ENCODE measurements at regions not wholly inside any gene's neighbourhood (a gene's known extent, or its start where the extent isn't known, plus 50 kb on each side); places are given as distances from the start of the nearest gene placed in this dataset.

DNA sequence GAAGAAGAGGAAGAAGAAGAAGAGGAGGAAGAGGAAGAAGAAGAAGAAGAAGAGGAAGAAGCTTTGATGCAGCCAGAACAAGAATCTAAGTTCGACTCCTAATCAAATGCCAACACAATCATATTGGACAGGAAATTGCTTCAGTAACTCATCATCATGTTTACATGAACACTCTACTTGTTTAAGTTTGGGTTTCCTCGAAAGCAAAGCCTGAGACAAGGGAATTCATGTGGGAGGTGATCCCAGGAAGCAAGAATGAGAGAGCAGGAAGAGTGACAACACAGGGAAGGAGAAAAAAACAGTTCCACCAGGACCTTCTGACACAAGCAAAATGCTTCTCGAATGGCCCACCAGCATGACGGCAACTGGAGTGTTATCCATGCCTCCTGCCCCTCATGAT, 279.0 kb downstream of the PMP22 start:
- intact Hi-C loops (cut with DNase I) = no loop called here
- no peak for DNase-seq (ENCODE audit: low spot score)

DNA sequence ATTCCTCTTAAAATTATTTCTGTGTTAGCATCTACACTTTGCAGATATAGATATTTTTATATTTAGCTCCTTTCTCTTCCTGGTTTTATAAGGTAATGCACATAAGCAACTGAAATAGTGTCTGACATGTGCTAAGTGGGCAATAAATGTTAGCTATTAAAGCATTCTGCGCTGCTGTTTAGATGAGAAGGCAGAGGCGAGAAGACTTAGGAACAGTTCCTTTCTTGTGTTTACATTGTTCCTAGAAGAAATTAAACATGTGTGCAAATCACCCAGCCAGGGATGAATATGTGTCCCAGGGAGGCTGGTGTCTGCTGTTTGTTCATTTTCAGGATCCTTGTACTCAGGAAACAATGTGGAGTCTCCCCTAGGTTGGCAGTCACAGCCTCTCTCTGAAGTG, 292.3 kb downstream of the PMP22 start:
- DNase-seq (ENCODE audit: low spot score) = no peak
- intact Hi-C loops (cut with DNase I) = no loop called here

DNA sequence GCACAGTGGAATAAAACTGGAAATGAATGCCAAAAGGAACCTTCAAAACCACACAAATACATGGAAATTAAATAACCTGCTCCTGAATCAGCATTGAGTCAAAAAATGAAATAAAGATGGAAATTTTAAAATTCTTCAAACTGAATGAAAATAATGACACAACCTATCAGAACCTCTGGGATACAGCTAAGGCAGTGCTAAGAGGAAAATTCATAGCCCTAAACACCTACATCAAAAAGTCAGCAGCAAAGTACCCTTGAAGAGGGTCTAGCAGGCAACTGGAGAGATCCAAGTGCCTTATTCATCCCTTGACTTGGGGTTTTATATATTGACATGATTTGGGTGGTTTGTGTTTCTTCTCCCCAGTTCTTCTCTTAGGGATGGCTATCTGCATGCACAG, 294.1 kb downstream of the PMP22 start:
- intact Hi-C loops (cut with DNase I) = no loop called here
- no peak for DNase-seq (ENCODE audit: low spot score)

DNA sequence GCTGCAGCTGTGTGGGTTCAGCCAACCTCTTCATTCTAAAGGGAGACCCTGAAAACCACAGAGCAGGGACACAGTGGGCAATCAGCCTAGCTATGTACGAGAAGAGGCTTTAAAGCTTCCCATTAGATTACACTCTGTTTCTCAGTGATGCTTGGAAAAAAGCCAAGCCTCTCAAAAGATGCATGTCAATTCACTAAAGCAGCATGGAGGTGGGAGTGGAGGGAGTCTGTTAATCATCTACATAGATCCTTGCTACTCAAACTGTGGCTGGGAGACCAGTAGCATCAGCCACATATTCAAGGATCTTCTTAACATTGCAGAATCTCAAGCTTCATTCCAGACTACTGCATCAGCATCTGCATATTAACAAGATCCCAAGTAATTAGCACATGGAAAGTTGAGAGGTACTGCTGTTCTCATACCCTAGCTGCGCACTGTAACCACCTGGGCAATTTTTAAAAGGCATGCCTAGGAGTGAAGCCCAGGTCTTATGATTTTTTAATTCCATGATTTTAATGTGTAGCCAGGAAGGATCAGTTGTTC, 305.9 kb downstream of the PMP22 start:
- intact Hi-C loops (cut with DNase I) = no loop called here
- no peak for DNase-seq (ENCODE audit: low spot score)

DNA sequence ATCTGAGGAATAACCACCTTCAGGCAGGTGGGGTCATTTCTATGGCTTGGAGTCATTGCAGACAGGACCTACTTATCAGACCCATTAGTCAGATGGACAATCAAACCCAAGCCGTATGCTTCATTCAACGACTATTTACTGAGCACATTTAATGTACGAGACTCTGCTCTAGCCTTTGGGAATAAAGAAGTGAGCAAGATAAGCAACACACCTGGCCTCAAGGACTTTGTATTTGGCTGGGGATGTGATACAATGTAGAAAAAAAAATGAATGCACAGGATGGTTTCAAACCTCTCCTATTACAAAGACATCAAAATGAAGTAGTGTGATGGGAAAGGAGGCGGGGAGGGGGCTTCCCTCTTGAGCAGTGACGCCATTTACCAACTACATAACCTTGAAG, 311.7 kb downstream of the PMP22 start:
- DNase-seq (ENCODE audit: low spot score) = no peak
- intact Hi-C loops (cut with DNase I) = no loop called here

DNA sequence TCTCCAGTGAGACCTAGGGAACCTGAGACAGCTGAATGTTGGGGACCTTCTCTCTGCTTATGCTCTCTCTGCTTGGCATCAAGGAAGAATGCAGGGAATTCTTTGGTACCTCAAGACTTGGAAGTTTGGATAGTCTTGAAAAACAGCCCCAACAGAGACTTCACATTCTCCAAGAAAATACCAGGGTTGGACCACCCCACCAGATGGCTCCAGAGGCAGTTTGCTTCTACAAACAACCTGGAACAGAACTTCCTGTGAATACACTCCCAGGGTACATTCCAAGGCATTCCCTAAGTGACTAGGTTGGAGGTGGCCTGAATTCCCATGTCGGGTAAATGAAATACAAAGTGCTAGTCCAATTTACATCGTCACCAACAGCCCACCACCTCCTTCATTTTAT, 314.4 kb downstream of the PMP22 start:
- intact Hi-C loops (cut with DNase I) = no loop called here
- no peak for DNase-seq (ENCODE audit: low spot score)

DNA sequence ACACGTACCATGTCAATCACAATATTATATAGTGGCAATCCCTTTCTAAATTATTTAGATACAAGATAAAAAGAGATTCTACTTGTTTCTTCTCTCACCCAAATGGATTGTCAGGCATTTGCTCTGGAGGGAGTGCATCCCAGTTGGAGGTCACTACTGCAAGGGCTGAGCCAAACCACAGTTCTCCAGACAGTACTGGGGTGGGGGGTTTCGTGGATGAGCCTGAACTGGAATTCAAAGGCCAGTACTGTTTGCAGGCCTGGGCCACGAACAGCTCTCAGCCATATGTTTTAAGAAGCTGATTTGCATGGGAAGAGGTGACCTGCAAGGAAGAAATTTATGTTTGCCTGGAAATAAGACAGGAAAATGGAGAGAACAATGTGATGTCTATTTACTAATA, 314.9 kb downstream of the PMP22 start:
- intact Hi-C loops (cut with DNase I) = no loop called here
- no peak for DNase-seq (ENCODE audit: low spot score)

DNA sequence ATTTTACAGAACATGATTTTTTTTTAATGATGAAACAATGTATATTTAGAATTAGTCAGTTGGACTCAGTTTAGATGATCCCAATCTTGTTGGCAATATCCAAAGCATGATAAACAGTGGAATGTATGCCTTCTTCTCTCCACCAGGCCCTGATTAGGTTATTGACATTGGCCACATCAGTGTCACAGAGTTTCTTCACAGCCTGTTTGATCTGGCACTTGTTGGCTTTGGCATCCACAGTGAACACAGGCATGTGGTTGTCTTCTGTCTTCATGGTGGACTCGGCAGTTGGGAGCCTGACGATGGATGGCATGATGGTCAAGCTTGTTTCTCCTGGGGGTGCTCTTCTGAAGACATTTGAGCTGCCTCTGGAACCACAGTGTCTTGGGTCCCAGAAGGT, 317.5 kb downstream of the PMP22 start:
- intact Hi-C loops (cut with DNase I) = no loop called here
- DNase-seq (ENCODE audit: low spot score) = no peak

DNA sequence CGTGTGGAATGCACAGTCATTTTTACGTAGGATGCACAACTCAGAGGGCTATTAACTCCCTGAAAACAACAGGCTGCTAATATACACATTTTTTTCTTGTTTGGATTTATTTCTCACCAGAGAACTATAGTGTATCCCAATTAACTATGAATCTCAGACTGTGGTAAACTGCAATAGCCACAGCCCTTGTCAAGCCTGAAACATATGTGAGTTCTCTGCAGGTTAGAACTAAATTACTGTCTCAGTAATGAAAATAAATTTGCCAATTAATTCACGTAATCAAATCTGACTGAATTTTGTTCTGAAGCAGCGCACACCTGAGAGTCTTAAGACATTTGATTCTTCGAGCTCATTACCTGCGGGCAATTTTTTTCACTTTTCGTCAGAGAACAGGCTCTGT, 318.6 kb downstream of the PMP22 start:
- intact Hi-C loops (cut with DNase I) = no loop called here
- no peak for DNase-seq (ENCODE audit: low spot score)

DNA sequence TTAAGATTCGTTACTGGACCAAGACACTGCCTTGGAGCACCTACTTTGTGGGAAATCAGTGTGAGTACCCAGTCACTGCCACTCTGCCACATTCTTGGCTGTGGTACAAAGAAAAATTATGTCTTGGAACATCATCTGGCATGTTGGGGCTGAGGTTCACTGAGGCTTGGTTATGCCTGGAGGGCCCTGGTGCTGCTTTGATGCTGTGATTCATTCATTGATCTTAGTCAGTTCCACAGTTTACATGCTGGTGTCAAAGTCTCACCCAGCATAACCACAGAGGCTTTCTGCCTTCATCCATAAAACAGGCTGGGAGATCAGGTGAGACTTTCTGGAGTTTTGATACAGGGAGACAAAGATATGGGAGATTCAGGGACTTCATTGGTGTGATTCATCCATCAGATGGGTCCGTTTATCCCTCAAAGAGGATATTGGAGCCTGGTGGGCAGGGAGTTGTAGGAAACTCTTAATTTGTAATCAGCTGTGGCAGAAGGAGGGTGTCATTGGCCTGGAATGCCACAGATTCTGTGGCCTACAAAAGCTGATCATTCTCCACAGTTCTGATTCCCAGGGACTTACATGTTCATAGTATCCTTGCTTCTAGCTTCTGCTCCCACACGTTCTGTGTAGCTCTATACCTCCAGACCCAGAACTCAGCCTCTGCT, 322.5 kb downstream of the PMP22 start:
- intact Hi-C loops (cut with DNase I) = no loop called here

DNA sequence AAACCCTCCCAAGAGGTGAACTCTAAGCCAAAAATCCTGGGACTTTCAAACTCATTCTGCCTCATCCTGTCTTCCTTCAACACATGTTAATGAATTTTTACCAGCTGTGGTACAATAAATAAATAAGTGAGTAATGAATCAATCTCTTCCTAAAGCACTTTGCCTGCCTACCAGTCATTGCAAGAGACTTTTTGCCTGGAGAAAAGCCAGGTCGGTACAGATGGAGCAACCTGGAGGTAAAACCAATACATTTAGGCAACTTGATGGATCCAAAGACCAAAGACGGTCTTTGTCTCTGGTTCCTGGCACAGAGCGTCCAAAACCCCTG, 324.2 kb downstream of the PMP22 start:
- DNase-seq (ENCODE audit: low spot score) = no peak
- intact Hi-C loops (cut with DNase I) = no loop called here

More for the DNA sequence above, 322.5 kb downstream of the PMP22 start:
- DNase-seq (ENCODE audit: low spot score) = no peak

DNA sequence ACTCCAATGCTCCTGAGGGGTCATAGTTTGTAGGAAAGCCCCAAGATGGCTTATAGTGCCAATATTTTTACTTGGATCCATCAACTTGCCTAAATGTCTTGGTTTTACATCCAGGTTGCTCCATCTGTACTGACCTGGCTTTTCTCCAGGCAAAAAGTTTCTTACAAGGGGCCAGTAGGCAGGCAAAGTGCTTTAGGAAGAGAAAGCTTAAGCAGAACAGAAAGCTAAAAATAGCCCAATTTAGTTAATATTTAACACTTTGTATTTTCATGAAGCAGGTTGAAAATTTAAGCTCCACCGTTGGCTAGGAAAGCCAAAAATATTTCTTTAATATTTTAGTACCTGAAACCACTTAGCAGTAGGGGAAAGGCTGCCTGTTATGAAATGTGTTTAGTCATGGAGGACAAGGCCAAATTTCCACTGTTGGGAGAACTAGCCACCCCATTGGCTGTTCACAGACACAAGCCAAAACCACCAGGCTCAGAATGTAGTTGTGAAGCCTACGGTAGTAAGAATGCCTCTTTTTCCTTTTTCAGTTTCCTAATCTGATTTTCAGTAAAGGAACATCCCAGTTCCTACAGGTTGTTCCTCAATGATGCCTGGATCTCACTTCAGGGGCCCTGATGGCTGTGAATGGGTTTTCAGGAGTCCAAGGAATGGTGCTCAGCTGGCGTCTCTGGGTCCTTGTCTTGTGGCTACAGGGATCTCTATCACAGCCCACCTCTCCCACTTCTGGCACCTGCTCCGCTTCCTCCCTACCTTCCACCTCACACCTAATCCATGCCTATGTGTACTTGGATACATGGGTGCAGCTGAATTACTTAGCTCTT, 324.8 kb downstream of the PMP22 start:
- no peak for DNase-seq (ENCODE audit: low spot score)
- intact Hi-C loops (cut with DNase I) = no loop called here

DNA sequence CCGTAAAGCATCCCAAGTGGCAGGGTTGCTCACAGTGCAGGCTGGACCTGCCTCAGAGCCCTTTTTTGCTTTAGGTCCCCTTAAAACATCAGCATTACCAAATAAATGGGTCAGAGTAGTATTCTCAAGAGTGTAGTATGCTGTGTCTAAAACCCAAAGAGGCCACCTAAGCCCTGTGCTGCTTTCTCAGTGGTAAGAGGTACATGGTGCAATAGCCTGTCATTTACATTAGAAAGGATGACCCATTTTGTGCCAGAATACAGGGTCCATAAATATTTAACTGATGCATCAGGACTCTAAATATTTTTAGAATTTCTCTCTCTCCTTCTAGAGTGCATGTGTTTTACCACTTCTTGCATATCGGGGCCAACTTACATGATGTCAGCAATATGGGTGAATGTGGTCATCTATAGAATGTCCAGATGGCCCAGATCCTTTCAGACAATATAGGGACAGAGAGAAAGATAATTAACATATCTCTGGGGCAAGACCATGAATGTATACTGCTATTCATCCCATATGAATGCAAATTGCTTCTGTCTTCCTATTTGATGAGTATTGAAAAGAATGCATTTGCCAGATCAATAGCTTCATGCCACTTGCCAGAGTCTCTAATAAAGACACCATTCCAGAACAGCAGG, 329.2 kb downstream of the PMP22 start:
- DNase-seq (ENCODE audit: low spot score) = no peak
- intact Hi-C loops (cut with DNase I) = no loop called here

DNA sequence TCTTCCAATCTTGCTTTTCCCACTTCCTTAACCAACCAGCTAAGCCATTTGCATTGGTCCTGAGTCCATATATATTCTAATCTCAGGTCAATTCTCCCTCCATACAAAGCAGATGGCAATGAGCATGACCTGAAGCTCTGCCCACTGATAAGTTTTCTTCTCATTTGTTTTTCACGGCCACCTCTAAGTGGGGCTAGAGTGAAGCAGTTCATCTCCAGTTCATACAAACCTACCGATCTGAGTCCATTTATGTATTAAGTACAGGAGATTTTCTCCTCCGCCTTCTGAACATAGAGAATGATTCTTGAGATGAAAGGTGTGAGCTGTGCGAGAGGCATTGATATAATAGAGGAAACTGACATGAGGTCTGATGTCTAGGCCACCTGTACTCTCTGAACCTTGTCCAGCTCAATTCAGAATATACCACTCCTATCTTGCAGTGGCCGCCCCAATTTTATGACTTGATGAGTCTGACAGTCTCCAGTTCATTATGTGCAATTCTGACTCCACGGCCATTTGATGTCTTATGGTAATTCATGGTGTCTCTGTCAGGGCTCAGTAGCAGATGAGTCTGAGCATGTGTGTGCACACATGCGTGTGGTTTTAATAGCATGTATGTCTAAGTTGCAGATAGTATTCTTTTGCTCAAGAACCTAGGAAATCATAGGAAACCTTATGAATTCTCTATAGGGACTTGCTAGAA, 329.8 kb downstream of the PMP22 start:
- DNase-seq (ENCODE audit: low spot score) = no peak

DNA sequence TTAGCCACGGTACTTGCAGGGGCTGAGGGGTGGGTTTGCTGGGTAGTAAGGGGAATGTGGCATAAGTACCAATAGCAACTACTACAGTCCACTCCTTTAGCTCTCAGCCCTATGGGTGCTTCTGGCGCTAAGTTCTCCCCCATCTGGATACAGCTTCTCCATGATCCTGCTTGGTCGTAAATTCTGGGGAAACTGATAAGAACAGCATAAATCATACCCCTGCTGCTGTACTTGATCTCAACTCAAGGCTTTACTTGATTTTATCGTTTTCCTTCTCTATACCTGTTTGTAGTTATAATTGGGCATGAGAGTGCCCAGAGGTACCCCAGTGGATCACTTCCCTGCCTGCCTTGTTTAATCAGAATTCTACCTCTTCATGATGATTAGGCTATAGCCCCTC, 331.4 kb downstream of the PMP22 start:
- DNase-seq (ENCODE audit: low spot score) = no peak
- intact Hi-C loops (cut with DNase I) = no loop called here

More for the DNA sequence above, 329.8 kb downstream of the PMP22 start:
- intact Hi-C loops (cut with DNase I) = no loop called here

DNA sequence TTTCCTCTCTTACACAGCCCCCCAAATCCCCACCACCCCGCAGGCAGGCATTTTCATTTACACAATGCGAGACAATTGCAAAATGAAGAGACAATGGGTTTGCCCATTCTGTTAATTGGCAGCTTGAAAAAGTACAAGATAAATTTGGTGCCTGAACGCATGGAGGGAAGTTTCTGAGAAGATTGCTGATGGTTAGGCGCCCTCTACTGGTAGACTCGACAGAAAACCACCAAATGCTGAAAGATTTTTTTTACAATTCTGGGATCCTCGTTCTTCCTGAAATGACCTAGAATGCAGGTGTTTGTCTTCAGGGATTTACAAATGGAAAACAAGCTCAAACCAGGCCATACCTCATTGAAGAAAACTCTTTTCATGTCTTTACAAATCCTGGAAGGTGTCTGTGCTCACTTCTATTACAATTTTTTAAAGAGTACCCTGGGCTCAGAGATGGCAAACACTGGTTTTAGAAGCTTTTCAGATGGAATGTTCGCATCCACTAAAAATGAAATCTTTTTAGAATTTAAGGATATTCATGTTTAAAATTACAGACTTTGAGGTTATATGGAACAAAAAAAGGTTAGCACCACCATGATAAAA, 338.5 kb downstream of the PMP22 start:
- intact Hi-C loops (cut with DNase I) = loop anchor here (5.0 kb wide), 2 partner anchors 231 to 1329 kb away; no protein-coding TSS in a partner anchor
- DNase-seq (ENCODE audit: low spot score) = no peak

DNA sequence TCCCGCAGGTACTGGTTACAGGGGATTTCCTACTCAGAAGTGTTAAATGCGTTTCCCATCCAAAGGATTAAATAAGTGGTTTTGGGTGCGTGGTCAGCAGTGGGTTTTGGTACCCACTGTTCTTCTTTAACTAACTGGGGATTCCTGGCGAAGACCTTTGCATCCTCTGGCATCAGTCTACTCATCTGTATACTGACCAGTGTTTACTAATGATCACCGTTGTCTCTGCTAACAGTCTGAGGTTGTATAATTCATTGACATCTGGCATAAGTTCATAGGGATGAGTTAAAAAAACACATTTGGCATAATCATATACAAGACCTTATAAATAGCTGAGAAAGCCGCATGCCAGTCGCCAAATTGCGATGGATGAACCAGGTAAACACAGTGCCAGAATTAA, 339.1 kb downstream of the PMP22 start:
- intact Hi-C loops (cut with DNase I) = loop anchor here (5.0 kb wide), 2 partner anchors 231 to 1329 kb away; no protein-coding TSS in a partner anchor
- DNase-seq (ENCODE audit: low spot score) = no peak

DNA sequence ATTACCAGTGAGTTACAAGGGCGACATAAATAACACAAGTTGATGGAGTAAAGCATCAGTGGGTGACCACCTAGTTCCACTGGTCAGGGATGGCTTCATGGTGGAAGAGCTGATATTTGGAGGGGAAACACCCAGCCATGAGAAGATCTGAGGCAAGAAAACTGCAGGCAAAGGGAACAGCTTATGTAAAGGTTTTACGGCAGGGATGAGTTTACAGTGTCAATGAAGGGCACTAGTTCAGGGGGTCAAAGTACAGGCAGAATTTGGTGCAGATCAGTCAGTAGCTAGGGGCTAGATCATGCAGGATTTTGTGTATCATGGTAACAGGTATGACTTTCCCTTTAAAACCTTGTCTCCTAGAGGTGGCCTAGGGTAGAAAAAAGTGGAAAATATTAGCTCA, 339.6 kb downstream of the PMP22 start:
- DNase-seq (ENCODE audit: low spot score) = no peak
- intact Hi-C loops (cut with DNase I) = loop anchor here (5.0 kb wide), 2 partner anchors 232 to 1328 kb away; no protein-coding TSS in a partner anchor

DNA sequence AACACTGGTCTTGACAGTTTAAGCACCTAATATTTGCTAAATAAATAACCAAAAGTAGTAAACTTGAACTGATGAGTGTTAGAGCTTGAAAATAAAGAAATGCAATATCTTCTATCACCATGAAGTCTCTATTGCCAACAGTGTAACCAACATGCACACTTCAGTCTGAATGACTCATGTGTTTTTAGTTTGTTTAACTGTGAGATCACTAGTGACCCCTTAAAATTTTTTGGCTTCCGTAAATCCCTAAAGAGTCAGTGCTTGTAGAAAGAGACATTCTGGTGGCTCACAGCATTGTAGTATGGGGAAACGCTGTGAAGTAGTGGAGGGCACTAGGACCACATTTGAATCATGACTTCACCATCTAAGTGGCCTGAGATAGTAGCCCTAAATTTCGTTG, 341.1 kb downstream of the PMP22 start:
- intact Hi-C loops (cut with DNase I) = no loop called here
- DNase-seq (ENCODE audit: low spot score) = no peak

DNA sequence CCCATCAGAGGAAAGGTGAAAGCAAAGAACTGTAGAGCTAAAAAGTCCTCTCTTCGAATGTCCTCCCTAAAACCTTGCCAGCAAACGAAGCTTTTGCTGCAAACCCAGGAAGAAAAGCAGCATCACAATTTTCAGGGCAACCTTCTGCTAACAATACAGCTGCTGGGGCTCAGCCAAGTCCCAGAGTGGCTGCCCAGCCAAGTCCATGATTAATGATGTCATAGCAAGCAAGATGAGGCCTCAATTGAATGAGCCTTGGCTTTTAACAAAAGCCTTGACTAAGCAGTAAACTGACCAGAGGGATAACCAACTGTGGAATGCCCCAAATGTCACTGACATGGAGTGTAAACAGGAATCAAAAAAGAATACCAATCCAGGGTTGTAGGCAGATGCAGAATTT, 342.7 kb downstream of the PMP22 start:
- no peak for DNase-seq (ENCODE audit: low spot score)
- intact Hi-C loops (cut with DNase I) = no loop called here

Data from cardiac septum (tissue), 1 donor.